Type B pancreatic cell (in vitro differentiated cells): ENCODE measurements at regions not wholly inside any gene's neighbourhood (a gene's known extent, or its start where the extent isn't known, plus 50 kb on each side); places are given as distances from the start of the nearest gene placed in this dataset.

Source experiments
- DNase-seq: peaks from one replicate; pipeline ENCODE4 v3.0.0; 2021; ENCODE audit warnings: mixed read lengths; ENCODE audit not compliant: unreplicated experiment; ENCODE audit errors: extremely low spot score
- H3K27ac Mint-ChIP-seq: 2 replicates; pipeline ENCODE4 v1.8.0; 2021; ENCODE audit warnings: mild to moderate bottlenecking, mixed read lengths
- H3K27me3 Mint-ChIP-seq: 2 replicates; pipeline ENCODE4 v1.8.0; 2021; ENCODE audit warnings: mixed read lengths
- H3K36me3 Mint-ChIP-seq: 2 replicates; pipeline ENCODE4 v1.8.0; 2021; ENCODE audit warnings: mixed read lengths
- H3K4me1 Mint-ChIP-seq: one replicate; pipeline ENCODE4 v1.8.0; 2021; ENCODE audit warnings: mixed read lengths; ENCODE audit not compliant: unreplicated experiment
- H3K4me3 Mint-ChIP-seq: 2 replicates; pipeline ENCODE4 v1.8.0; 2021; ENCODE audit warnings: mild to moderate bottlenecking, mixed read lengths
- H3K9me3 Mint-ChIP-seq: 2 replicates; pipeline ENCODE4 v1.8.0; 2021; ENCODE audit warnings: mixed read lengths
- TF ChIP-seq, protein P1 (sequence below): fragments of 200-600 bp; sonication (generic); conservative IDR thresholded peaks from 2 replicates; pipeline ENCODE4 v1.5.0; 2021; ENCODE audit warnings: antibody characterized with exemption, mild to moderate bottlenecking

- TF ChIP-seq, protein P1, sequence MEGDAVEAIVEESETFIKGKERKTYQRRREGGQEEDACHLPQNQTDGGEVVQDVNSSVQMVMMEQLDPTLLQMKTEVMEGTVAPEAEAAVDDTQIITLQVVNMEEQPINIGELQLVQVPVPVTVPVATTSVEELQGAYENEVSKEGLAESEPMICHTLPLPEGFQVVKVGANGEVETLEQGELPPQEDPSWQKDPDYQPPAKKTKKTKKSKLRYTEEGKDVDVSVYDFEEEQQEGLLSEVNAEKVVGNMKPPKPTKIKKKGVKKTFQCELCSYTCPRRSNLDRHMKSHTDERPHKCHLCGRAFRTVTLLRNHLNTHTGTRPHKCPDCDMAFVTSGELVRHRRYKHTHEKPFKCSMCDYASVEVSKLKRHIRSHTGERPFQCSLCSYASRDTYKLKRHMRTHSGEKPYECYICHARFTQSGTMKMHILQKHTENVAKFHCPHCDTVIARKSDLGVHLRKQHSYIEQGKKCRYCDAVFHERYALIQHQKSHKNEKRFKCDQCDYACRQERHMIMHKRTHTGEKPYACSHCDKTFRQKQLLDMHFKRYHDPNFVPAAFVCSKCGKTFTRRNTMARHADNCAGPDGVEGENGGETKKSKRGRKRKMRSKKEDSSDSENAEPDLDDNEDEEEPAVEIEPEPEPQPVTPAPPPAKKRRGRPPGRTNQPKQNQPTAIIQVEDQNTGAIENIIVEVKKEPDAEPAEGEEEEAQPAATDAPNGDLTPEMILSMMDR = no peak
- H3K4me1 Mint-ChIP-seq = peaks cover 20% of the 10 kb centered on the region
- no peaks in the 10 kb centered on the region for H3K9me3 Mint-ChIP-seq
- peaks cover 4% of the 10 kb centered on the region for H3K36me3 Mint-ChIP-seq
- H3K27ac Mint-ChIP-seq = peak overlapping the region; percentile 49
- DNase-seq = no peak
- peak overlapping the region; percentile 62 for H3K4me3 Mint-ChIP-seq
- H3K27me3 Mint-ChIP-seq = peaks cover 4% of the 10 kb centered on the region
Measured at GRCh38 chr11:120056301-120057027, 81.4 kb downstream of the TRIM29 start.

- H3K27ac Mint-ChIP-seq = peak overlapping the region; percentile 49
- H3K4me1 Mint-ChIP-seq = peaks cover 18% of the 10 kb centered on the region
- no peak for DNase-seq
- TF ChIP-seq, protein P1 = no peak
- H3K4me3 Mint-ChIP-seq = peak overlapping the region; percentile 62
- no peaks in the 10 kb centered on the region for H3K9me3 Mint-ChIP-seq
- H3K27me3 Mint-ChIP-seq = peaks cover 4% of the 10 kb centered on the region
- H3K36me3 Mint-ChIP-seq = peaks cover 4% of the 10 kb centered on the region
Measured at GRCh38 chr11:120055646-120056045, 82.3 kb downstream of the TRIM29 start.

DNA sequence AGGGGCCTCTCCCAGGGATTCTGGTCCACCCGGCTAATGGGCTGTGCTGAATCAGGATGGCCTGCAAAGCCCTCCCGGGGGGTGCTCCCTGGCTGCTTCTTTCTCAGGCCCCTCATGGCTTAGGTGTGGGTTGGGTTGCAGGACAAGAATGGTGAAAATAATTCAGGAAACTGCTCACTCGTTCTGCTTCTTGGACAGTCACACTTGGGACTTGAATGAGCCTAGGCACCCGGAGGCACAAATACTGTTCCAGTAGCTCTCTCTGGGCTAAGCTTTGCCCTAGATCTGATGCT lies 83.2 kb downstream of the TRIM29 start:
- TF ChIP-seq, protein P1 = no peak
- Mint-ChIP-seq H3K9me3 (no peaks in the 10 kb centered on the region), H3K4me1 (peaks cover 18% of the 10 kb centered on the region), H3K27me3 (peaks cover 4% of the 10 kb centered on the region), H3K27ac (no peak overlapping the region), H3K36me3 (peaks cover 4% of the 10 kb centered on the region), H3K4me3 (no peak overlapping the region)
- DNase-seq = no peak

DNA sequence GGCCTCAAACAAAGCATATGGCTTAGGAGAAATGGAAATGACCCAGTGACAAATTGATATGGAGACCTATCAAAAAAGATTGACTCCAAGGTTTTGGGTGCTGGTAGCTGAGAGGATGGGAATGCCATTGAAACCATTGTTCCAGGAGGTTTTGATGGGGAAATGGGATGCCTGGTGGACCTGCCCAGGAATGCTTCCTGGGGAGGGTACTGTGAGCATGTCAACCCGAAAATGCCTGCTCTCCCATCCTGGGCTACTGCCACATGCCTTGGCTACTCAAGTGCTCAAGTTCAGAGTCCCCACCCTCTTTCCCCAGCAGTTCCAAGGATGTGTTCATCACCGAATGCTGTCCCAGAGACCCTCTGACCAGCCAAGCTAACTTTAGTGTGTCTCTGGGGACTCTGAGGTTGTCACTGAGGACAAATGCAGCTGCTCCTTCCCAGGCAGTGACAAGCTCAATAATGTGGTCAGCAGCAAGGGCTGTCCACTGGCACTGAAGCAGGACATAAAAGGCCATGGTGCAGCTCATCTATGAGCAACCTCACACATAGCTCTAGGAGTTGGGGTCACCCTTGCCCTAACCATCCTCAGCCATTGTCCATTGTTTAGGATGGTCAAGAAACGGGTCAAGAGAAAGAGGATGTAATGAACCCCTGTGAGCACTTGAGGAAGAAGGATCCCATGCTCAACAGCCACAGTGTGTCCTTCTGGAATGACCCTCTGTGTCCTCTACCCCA lies 83.7 kb downstream of the TRIM29 start:
- H3K27me3 Mint-ChIP-seq = peaks cover 4% of the 10 kb centered on the region
- H3K36me3 Mint-ChIP-seq = peaks cover 4% of the 10 kb centered on the region
- no peak for DNase-seq
- H3K9me3 Mint-ChIP-seq = no peaks in the 10 kb centered on the region
- TF ChIP-seq, protein P1 = no peak
- H3K27ac Mint-ChIP-seq = no peak overlapping the region
- peaks cover 18% of the 10 kb centered on the region for H3K4me1 Mint-ChIP-seq
- H3K4me3 Mint-ChIP-seq = no peak overlapping the region

DNA sequence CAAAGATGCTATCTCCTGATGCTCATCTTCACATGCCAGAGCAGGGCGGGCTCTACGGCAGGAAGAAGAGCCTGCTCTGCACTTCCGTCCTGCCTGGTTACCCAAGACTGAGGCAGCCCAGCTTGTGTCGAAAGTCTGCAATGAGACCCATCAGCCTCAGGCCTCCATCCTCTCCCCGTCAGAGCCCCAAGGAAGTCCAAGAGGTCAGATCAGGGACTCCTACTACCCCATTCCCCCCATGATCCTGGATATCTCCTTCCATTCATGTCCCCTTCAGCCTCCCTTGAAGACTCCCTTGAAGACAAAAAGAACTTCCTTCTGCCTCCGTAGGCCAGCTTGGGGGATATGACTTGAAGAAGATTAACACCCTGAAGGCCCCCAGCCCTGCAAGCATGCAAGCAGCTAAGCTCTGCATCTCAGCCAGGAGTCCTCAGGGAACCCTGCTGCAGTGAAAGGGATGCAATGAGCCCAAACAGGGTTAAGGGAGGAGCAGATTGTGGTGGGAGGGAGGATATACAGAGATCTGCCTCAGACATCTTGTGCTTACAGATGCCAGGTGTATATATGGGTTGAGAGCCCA lies 85.6 kb downstream of the TRIM29 start:
- H3K4me1 Mint-ChIP-seq = peaks cover 15% of the 10 kb centered on the region
- H3K27me3 Mint-ChIP-seq = peaks cover 4% of the 10 kb centered on the region
- H3K9me3 Mint-ChIP-seq = no peaks in the 10 kb centered on the region
- no peak overlapping the region for H3K4me3 Mint-ChIP-seq
- DNase-seq = no peak
- peaks cover 4% of the 10 kb centered on the region for H3K36me3 Mint-ChIP-seq
- H3K27ac Mint-ChIP-seq = no peak overlapping the region
- TF ChIP-seq, protein P1 = no peak
